H54 (cell line): ENCODE measurements at regions not wholly inside any gene's neighbourhood (a gene's known extent, or its start where the extent isn't known, plus 50 kb on each side); places are given as distances from the start of the nearest gene placed in this dataset.
A peak's percentile ranks its signal among the peaks of the same experiment; 100 is the strongest.

Source experiments
- DNase-seq: peaks from one replicate; pipeline ENCODE4 v3.0.0; 2011; ENCODE audit warnings: low spot score, mixed read lengths; ENCODE audit not compliant: insufficient read length
- FAIRE-seq: peaks from 3 replicates; lab custom pipeline; 2011; peaks lifted over from hg19 to GRCh38; lab: Jason Lieb, UNC
- POLR2A ChIP-seq: IDR thresholded peaks from 2 replicates; pipeline ENCODE4 v1.6.1; 2011; ENCODE audit warnings: low read depth, mild to moderate bottlenecking, low read length

- TF ChIP-seq POLR2A: no peak
- FAIRE-seq (no peak), DNase-seq (no peak)
Observed at GRCh38 chr3:150203273-150203672, 204.8 kb upstream of the TSC22D2 start.

DNA sequence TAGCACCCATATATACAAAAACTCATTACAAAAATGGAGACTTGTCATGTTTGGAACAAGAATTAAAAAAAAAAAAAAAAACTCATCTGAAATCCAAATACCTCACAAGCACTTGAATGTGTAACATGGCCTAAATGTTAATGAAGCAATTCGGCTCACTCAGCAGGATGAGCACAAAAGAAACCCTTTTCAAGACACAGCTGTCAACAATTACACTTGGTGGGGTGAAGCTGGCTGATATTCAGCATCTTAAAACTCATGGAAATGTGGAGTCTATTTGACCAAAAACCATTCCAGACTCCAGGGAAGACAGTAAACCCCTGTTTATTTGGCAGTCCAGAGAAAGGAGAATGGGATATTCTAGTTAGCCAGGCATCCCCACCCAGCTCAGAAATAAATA lies 205.4 kb upstream of the TSC22D2 start:
- FAIRE-seq: no peak

DNA sequence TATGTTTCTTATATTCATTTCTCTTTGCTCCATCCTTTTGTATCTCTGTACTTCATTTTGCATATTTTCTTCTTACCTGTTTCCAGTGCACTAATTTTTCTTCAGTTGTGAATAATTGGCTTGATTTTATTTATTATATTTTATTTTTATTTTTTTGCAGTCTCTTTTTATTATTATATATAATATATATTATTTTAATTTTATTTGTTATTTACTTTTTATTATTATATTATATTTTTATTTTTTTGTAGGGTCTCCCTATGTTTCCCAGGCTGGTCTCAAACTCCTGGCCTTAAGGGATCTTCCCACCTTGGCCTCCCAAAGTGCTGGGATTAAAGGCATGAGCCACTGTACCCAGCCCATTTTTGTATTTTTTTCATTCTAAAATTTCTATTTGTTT lies 213.1 kb upstream of the TSC22D2 start:
- DNase-seq (no peak), FAIRE-seq (no peak)
- no peak for TF ChIP-seq POLR2A

More for the DNA sequence above, 205.4 kb upstream of the TSC22D2 start:
- DNase-seq: no peak
- TF ChIP-seq POLR2A: no peak

DNA sequence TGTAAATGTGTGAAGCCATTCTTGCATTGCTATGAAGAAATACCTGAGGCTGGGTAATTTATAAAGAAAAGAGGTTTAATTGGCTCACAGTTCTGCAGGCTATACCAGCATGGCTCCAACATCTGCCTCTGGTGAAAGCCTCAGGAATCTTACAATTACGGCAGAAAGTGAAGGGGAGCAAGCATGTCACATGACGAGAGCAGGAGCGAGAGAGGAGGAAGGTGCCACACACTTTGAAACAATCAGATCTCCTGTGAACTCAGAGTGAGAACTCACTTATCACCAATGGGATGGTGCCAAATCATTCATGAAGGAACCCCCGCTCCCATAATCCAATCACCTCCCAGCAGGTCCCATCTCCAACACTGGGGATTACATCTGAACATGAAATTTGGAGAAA lies 213.6 kb upstream of the TSC22D2 start:
- no peak for TF ChIP-seq POLR2A
- FAIRE-seq: no peak
- no peak for DNase-seq

DNA sequence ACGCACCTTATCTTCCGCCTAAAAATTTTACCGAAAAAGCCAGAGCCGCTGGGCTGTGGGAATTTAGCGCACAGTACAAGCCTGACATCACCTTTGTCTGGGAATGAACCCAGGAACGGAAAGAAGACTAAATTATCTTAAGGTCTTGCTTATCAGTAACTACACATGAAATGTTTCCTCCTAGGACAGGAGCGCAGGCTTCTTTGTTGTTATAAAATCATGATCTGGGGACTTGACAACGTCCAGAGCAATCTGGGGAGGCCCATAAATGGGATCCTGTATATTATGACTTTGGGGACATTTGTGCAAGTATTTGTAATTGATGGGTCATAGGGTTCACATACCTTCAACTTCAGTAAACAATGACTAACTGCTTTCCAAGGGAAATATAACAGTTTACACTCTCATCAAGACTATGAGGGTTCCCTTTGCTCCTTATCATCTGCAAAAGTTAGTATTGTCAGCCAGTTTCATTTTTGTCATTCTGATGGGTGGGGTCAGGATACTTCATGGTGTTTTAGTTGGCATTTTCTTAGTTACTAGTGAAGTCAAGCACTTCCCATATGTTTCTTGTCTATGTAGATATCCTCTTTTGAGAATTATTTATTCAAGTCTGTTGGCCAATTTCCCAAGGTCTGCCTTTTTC lies 213.9 kb upstream of the PFN2 start:
- no peak for DNase-seq
- no peak for TF ChIP-seq POLR2A
- FAIRE-seq: peak; percentile 73

GRCh38 chr3:150183678-150184425 lies 213.2 kb upstream of the PFN2 start:
- peak; percentile 46 for DNase-seq
- no peak for TF ChIP-seq POLR2A
- peak; percentile 97 for FAIRE-seq

DNA sequence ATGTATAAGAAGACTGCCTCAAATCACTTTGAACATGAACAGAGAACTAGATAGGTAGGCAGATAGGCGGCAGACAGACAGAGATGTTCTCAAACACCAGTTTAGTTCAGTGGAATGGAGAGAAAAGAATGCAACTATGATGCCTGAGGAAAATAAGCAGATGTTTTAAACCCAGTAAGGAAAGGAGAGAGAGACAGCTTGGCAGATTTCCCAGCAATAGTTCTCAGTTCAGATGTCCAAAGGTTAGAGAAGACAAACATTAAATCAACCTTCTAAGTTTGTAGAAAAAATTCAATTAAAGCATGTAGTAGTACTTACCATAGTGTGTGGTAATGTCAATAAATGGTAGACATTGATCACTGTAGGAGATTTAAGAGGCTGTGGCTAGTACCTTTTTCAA lies 209.6 kb upstream of the PFN2 start:
- FAIRE-seq (no peak), DNase-seq (no peak)
- TF ChIP-seq POLR2A: no peak

DNA sequence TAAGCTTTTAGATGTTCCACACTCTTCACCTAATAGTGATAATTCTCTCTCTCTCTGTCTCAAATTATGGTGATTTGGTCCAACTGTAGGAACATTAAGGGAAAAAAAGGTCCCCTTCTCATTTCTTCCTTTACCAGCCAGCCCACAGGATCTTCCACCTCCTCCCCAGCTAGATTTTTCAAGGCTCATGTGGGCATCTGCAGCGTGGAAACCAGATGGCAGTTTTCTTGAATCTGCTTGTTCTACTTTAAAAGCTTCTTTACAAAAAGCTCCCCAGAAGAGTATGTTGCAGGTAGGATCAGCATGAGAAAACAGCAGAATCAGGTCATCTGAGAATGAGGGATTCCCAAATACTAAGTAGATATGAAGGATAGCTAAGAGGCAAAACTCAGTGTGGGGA lies 208.6 kb upstream of the PFN2 start:
- FAIRE-seq (no peak), DNase-seq (no peak)
- TF ChIP-seq POLR2A: no peak

- no peak for TF ChIP-seq POLR2A
- DNase-seq (peak; percentile 26), FAIRE-seq (peak; percentile 92)
Observed at GRCh38 chr3:150177673-150178381, 207.1 kb upstream of the PFN2 start.

- FAIRE-seq: no peak
Observed at GRCh38 chr3:150174179-150174578, 203.5 kb upstream of the PFN2 start.

GRCh38 chr3:150172356-150172755 lies 201.7 kb upstream of the PFN2 start:
- no peak for DNase-seq
- no peak for TF ChIP-seq POLR2A
- no peak for FAIRE-seq

More at GRCh38 chr3:150174179-150174578, 203.5 kb upstream of the PFN2 start:
- TF ChIP-seq POLR2A: no peak
- DNase-seq: no peak

DNA sequence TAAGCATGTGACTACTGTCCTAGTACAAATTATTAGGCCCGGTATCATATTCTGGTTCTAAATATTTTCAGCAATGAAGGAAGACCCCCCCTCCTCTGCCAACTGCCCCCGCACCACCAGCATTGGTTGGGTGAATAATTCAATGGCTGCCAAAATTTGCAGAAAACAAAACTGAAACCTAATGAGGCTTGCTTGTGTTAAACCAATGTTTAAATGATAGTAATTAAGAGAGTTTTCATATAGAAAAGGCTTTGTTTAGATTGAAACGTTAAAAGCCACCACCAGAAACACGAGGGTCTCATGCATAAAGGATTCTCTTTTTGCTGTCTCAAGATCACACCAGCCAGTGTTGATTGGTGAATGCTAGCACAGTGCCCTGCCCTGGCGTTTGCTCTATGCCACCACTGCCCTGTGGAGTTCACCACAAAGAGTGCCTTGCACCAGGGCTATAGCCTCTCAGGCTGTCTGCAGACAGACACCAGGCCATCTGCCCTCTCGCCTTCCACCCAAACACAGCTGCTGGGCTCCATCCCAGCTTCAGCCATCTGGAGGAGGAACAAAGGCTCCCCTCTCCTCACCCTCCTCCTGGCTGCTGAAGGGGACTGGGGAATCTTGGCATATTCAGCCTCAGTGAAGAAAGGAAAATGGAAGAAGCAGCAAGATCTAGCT lies 200.3 kb upstream of the PFN2 start:
- FAIRE-seq: no peak
- TF ChIP-seq POLR2A: no peak
- DNase-seq: no peak

- no peak for FAIRE-seq
- DNase-seq: no peak
- no peak for TF ChIP-seq POLR2A
Observed at GRCh38 chr3:150169330-150169940, 198.7 kb upstream of the PFN2 start.

DNA sequence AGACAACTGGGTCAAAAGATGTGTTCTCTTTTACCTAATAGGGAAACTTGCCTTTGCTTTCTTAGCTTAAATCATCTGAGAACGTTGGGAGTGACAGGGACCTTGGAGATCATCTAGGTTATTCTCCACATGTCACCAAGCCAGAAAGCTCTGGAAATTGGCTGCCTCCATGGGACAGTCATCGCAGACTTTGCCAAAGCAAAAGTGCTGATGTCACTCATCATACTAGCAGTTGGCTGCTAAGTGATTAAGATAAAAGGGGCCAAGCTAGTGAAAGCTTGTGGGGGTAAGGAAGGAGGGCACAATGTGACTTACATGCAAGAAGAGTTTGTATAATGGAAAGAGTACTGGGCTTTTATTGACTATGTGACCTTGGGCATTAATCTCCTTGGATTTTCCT lies 198.0 kb upstream of the PFN2 start:
- no peak for TF ChIP-seq POLR2A
- no peak for DNase-seq
- FAIRE-seq: no peak
